Calu3 (cell line): ENCODE measurements at regions not wholly inside any gene's neighbourhood (a gene's known extent, or its start where the extent isn't known, plus 50 kb on each side); places are given as distances from the start of the nearest gene placed in this dataset.

Experiments used
- BruUV-seq: library from RNA; stranded (reverse); fragments of 400-500 nt; replicated peaks from 2 replicates; lab custom pipeline; 2021; lab: Mats Ljungman, UMichigan
- CTCF ChIA-PET: fragments of 300-600 bp; sonication (Branson Sonifier 250); formaldehyde crosslinking; loops from one replicate; lab custom pipeline; 2022; ENCODE audit warnings: antibody characterized with exemption; lab: Charles Lee
- DNase-seq: peaks from one replicate; pipeline ENCODE4 v3.0.0; 2022
- H3K27ac Mint-ChIP-seq: one replicate; pipeline ENCODE4 v1.8.0; 2022; ENCODE audit warnings: mixed read lengths; ENCODE audit not compliant: unreplicated experiment
- H3K27me3 Mint-ChIP-seq: one replicate; pipeline ENCODE4 v1.8.0; 2022; ENCODE audit warnings: mixed read lengths; ENCODE audit not compliant: unreplicated experiment
- H3K36me3 Mint-ChIP-seq: one replicate; pipeline ENCODE4 v1.8.0; 2022; ENCODE audit warnings: mild to moderate bottlenecking, moderate library complexity, mixed read lengths; ENCODE audit not compliant: insufficient read depth, unreplicated experiment
- H3K4me1 Mint-ChIP-seq: one replicate; pipeline ENCODE4 v1.8.0; 2022; ENCODE audit warnings: mild to moderate bottlenecking, low read depth, mixed read lengths; ENCODE audit not compliant: unreplicated experiment
- H3K4me3 Mint-ChIP-seq: one replicate; pipeline ENCODE4 v1.8.0; 2022; ENCODE audit warnings: mild to moderate bottlenecking, low read depth, moderate library complexity, mixed read lengths; ENCODE audit not compliant: unreplicated experiment
- H3K9me3 Mint-ChIP-seq: one replicate; pipeline ENCODE4 v1.8.0; 2022; ENCODE audit warnings: low read depth, mixed read lengths; ENCODE audit not compliant: unreplicated experiment
- intact Hi-C: fragments of 100-400 bp; cut with micrococcal nuclease; formaldehyde crosslinking; loops from one replicate; pipeline ENCODE4 v1.10.0; 2022; ENCODE audit not compliant: unreplicated experiment
- TF ChIP-seq, protein P1 (sequence below): fragments of 200-600 bp; IDR thresholded peaks from one replicate; pipeline ENCODE4 v1.8.0; 2022; ENCODE audit warnings: antibody characterized with exemption; ENCODE audit not compliant: unreplicated experiment

DNA sequence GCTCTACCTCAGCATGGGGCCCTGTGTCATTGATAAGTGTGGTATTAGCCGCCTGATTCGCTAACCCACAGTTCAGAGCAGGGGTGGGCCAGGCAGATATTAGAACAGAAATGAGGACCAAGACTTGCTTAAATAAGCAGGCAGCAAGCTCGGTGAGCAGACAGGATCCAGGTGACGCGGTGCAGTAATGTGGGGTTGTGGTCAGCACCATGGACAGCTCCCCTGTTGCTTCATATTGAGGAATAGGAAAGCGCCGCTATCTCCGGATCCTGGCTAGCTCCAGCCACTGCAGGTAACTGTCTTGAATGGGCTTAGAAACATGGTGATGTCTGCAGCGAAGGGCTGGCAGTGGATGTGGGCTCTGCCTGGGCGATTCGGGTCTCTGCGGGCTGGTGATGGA, 51.3 kb upstream of the GPR26 start:
- H3K4me1 Mint-ChIP-seq, result no peaks in the 10 kb centered on the region
- DNase-seq, result peak; percentile 36
- H3K4me3 Mint-ChIP-seq, result no peak overlapping the region
- TF ChIP-seq, protein P1, sequence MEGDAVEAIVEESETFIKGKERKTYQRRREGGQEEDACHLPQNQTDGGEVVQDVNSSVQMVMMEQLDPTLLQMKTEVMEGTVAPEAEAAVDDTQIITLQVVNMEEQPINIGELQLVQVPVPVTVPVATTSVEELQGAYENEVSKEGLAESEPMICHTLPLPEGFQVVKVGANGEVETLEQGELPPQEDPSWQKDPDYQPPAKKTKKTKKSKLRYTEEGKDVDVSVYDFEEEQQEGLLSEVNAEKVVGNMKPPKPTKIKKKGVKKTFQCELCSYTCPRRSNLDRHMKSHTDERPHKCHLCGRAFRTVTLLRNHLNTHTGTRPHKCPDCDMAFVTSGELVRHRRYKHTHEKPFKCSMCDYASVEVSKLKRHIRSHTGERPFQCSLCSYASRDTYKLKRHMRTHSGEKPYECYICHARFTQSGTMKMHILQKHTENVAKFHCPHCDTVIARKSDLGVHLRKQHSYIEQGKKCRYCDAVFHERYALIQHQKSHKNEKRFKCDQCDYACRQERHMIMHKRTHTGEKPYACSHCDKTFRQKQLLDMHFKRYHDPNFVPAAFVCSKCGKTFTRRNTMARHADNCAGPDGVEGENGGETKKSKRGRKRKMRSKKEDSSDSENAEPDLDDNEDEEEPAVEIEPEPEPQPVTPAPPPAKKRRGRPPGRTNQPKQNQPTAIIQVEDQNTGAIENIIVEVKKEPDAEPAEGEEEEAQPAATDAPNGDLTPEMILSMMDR, result no peak
- no peaks in the 10 kb centered on the region for H3K9me3 Mint-ChIP-seq
- intact Hi-C loops, result no loop called here
- no TSS peak for BruUV-seq
- H3K27ac Mint-ChIP-seq, result no peak overlapping the region
- peaks cover 20% of the 10 kb centered on the region for H3K27me3 Mint-ChIP-seq
- H3K36me3 Mint-ChIP-seq, result no peaks in the 10 kb centered on the region
- CTCF ChIA-PET, result no interaction called here
